ENCODE measurements at regions not wholly inside any gene's neighbourhood (a gene's known extent, or its start where the extent isn't known, plus 50 kb on each side); places are given as distances from the start of the nearest gene placed in this dataset.

- Histone ChIP-seq H3K27me3 (ENCODE audit: insufficient read depth, low read length) (no peaks in the 10 kb centered on the region), H3K27ac (ENCODE audit: low read depth, low read length, poor library complexity, severe bottlenecking) (no peak overlapping the region), H3K36me3 (ENCODE audit: insufficient read depth, low read length) (no peaks in the 10 kb centered on the region), H3K79me2 (ENCODE audit: insufficient read depth, low read length) (no peaks in the 10 kb centered on the region), H4K20me1 (ENCODE audit: insufficient read depth, low read length) (no peaks in the 10 kb centered on the region), H2AFZ (ENCODE audit: low read length) (no peak overlapping the region), H3K9me3 (ENCODE audit: low read length) (no peaks in the 10 kb centered on the region), H3K4me2 (ENCODE audit: low read length) (no peak overlapping the region), H3F3A (ENCODE audit: insufficient read depth, low read length) (no peaks in the 10 kb centered on the region), H3K4me1 (ENCODE audit: insufficient read depth, low read length, severe bottlenecking) (peaks cover 4% of the 10 kb centered on the region), H3K9me2 (ENCODE audit: low read depth, low read length) (no peaks in the 10 kb centered on the region), H3K9ac (ENCODE audit: low read length) (no peak overlapping the region), H3K4me3 (ENCODE audit: low read depth, low read length, poor library complexity, severe bottlenecking) (no peak overlapping the region)
- TF ChIP-seq CTCF (IDR thresholded peaks at IDR 0.05; ENCODE audit: low read length): no peak
- no peak for TF ChIP-seq EZH2 (IDR thresholded peaks at IDR 0.05; ENCODE audit: borderline replicate concordance, low read length)
Measured at GRCh38 chr5:139733698-139734538, 61.7 kb upstream of the PSD2 start.

- TF ChIP-seq EZH2 (IDR thresholded peaks at IDR 0.05; ENCODE audit: borderline replicate concordance, low read length): no peak
- no peak for TF ChIP-seq CTCF (IDR thresholded peaks at IDR 0.05; ENCODE audit: low read length)
- no peaks in the 10 kb centered on the region for H3K27me3 ChIP-seq (ENCODE audit: insufficient read depth, low read length)
- H3K4me3 ChIP-seq (ENCODE audit: low read depth, low read length, poor library complexity, severe bottlenecking): no peak overlapping the region
- no peak overlapping the region for H2AFZ ChIP-seq (ENCODE audit: low read length)
- no peaks in the 10 kb centered on the region for H3K79me2 ChIP-seq (ENCODE audit: insufficient read depth, low read length)
- H4K20me1 ChIP-seq (ENCODE audit: insufficient read depth, low read length): no peaks in the 10 kb centered on the region
- H3K9ac ChIP-seq (ENCODE audit: low read length): no peak overlapping the region
- no peaks in the 10 kb centered on the region for H3K9me2 ChIP-seq (ENCODE audit: low read depth, low read length)
- peaks cover 10% of the 10 kb centered on the region for H3K4me1 ChIP-seq (ENCODE audit: insufficient read depth, low read length, severe bottlenecking)
- no peaks in the 10 kb centered on the region for H3F3A ChIP-seq (ENCODE audit: insufficient read depth, low read length)
- H3K27ac ChIP-seq (ENCODE audit: low read depth, low read length, poor library complexity, severe bottlenecking): no peak overlapping the region
- H3K9me3 ChIP-seq (ENCODE audit: low read length): no peaks in the 10 kb centered on the region
- H3K36me3 ChIP-seq (ENCODE audit: insufficient read depth, low read length): no peaks in the 10 kb centered on the region
- H3K4me2 ChIP-seq (ENCODE audit: low read length): no peak overlapping the region
Measured at GRCh38 chr5:139734539-139734916, 61.1 kb upstream of the PSD2 start.

GRCh38 chr5:139738193-139739149 is 57.1 kb upstream of the PSD2 start:
- TF ChIP-seq EZH2 (IDR thresholded peaks at IDR 0.05; ENCODE audit: borderline replicate concordance, low read length) (no peak), CTCF (IDR thresholded peaks at IDR 0.05; ENCODE audit: low read length) (no peak)
- H3K4me2 ChIP-seq (ENCODE audit: low read length): no peak overlapping the region
- H3K9ac ChIP-seq (ENCODE audit: low read length): no peak overlapping the region; the same call in 1 of the 2 replicates
- H4K20me1 ChIP-seq (ENCODE audit: insufficient read depth, low read length): no peaks in the 10 kb centered on the region
- H3F3A ChIP-seq (ENCODE audit: insufficient read depth, low read length): no peaks in the 10 kb centered on the region
- no peaks in the 10 kb centered on the region for H3K36me3 ChIP-seq (ENCODE audit: insufficient read depth, low read length)
- H3K27ac ChIP-seq (ENCODE audit: low read depth, low read length, poor library complexity, severe bottlenecking): peak overlapping the region; percentile 54
- H3K9me3 ChIP-seq (ENCODE audit: low read length): no peaks in the 10 kb centered on the region
- H3K79me2 ChIP-seq (ENCODE audit: insufficient read depth, low read length): no peaks in the 10 kb centered on the region
- no peaks in the 10 kb centered on the region for H3K9me2 ChIP-seq (ENCODE audit: low read depth, low read length)
- no peak overlapping the region for H2AFZ ChIP-seq (ENCODE audit: low read length)
- no peaks in the 10 kb centered on the region for H3K27me3 ChIP-seq (ENCODE audit: insufficient read depth, low read length)
- H3K4me3 ChIP-seq (ENCODE audit: low read depth, low read length, poor library complexity, severe bottlenecking): no peak overlapping the region
- H3K4me1 ChIP-seq (ENCODE audit: insufficient read depth, low read length, severe bottlenecking): peaks cover 30% of the 10 kb centered on the region

Measured in OCI-LY1 (cell line).